ENCODE measurements at regions not wholly inside any gene's neighbourhood (a gene's known extent, or its start where the extent isn't known, plus 50 kb on each side); places are given as distances from the start of the nearest gene placed in this dataset.
"Not testable (repeated sequence)": the region's sequence is repeated elsewhere in the genome, so short reads cannot be mapped to it uniquely, and the experiment has no call there.

DNA sequence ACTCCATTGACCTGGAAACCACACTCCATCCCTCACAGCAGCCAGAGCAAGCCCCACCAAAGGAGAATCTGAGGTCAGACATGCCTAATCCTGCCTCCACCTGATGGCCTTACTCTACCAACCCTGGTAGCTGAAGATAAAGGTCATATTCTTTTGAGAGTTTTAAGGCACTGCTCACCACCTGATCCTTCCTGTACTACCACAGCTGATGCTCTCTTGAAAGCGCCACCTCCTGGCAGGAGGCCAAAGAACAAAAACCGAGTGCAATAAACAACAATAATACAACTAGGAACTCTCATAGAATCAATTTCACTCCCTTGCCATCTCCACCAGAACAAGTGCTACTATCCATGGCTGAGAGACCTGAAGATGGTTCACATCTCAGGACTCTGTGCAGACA lies 301.6 kb downstream of the NAF1 start:
- no peak overlapping the region for H3K4me3 Mint-ChIP-seq (ENCODE audit: unreplicated experiment)
- H3K4me1 Mint-ChIP-seq (ENCODE audit: insufficient read depth, unreplicated experiment): no peaks in the 10 kb centered on the region
- no peaks in the 10 kb centered on the region for H3K27me3 Mint-ChIP-seq (ENCODE audit: insufficient read depth, unreplicated experiment)
- no TSS peak for BruUV-seq (replicated peaks)
- no peaks in the 10 kb centered on the region for H3K36me3 Mint-ChIP-seq (ENCODE audit: insufficient read depth, unreplicated experiment)
- peaks cover 14% of the 10 kb centered on the region for H3K9me3 Mint-ChIP-seq (ENCODE audit: unreplicated experiment)
- H3K27ac Mint-ChIP-seq (ENCODE audit: low read depth, unreplicated experiment): no peak overlapping the region
- ChIA-PET CTCF (interaction anchor here (0.6 kb wide), 2 partner anchors 296 to 635 kb away, joined by 3 to 5 read pairs; no protein-coding TSS in a partner anchor), POLR2A (no interaction called here)
- intact Hi-C loops (cut with micrococcal nuclease): no loop called here
- TF ChIP-seq, protein P1, sequence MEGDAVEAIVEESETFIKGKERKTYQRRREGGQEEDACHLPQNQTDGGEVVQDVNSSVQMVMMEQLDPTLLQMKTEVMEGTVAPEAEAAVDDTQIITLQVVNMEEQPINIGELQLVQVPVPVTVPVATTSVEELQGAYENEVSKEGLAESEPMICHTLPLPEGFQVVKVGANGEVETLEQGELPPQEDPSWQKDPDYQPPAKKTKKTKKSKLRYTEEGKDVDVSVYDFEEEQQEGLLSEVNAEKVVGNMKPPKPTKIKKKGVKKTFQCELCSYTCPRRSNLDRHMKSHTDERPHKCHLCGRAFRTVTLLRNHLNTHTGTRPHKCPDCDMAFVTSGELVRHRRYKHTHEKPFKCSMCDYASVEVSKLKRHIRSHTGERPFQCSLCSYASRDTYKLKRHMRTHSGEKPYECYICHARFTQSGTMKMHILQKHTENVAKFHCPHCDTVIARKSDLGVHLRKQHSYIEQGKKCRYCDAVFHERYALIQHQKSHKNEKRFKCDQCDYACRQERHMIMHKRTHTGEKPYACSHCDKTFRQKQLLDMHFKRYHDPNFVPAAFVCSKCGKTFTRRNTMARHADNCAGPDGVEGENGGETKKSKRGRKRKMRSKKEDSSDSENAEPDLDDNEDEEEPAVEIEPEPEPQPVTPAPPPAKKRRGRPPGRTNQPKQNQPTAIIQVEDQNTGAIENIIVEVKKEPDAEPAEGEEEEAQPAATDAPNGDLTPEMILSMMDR (IDR thresholded peaks at IDR 0.05; ENCODE audit: unreplicated experiment): no peak
- DNase-seq (ENCODE audit: unreplicated experiment): no peak

DNA sequence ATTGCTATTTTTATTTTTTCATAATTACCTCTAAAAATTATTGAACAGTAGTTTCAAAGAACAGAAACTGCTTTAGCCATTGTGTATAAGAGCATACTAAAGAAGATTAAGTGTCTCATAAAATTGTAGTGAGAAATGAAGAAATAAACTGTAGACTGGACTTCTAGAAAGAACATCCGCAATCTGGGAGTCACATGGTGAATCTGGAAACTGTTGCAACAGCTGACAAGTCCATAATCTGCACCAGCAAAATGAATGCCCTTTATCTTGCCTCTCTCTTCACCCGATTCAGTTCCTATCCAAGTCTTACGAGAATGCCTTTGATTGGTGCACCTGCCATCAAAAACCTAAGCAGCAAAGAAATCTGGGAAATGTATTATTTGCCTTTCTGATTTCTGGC lies 312.9 kb downstream of the NAF1 start:
- no peak overlapping the region for H3K4me3 Mint-ChIP-seq (ENCODE audit: unreplicated experiment)
- no peaks in the 10 kb centered on the region for H3K9me3 Mint-ChIP-seq (ENCODE audit: unreplicated experiment)
- no peaks in the 10 kb centered on the region for H3K36me3 Mint-ChIP-seq (ENCODE audit: insufficient read depth, unreplicated experiment)
- POLR2A ChIA-PET: no interaction called here
- H3K27ac Mint-ChIP-seq (ENCODE audit: low read depth, unreplicated experiment): no peak overlapping the region
- intact Hi-C loops (cut with micrococcal nuclease): no loop called here
- TF ChIP-seq, protein P1 (IDR thresholded peaks at IDR 0.05; ENCODE audit: unreplicated experiment): no peak
- DNase-seq (ENCODE audit: unreplicated experiment): no peak
- CTCF ChIA-PET: no interaction called here
- no TSS peak for BruUV-seq (replicated peaks)
- no peaks in the 10 kb centered on the region for H3K27me3 Mint-ChIP-seq (ENCODE audit: insufficient read depth, unreplicated experiment)
- H3K4me1 Mint-ChIP-seq (ENCODE audit: insufficient read depth, unreplicated experiment): no peaks in the 10 kb centered on the region

DNA sequence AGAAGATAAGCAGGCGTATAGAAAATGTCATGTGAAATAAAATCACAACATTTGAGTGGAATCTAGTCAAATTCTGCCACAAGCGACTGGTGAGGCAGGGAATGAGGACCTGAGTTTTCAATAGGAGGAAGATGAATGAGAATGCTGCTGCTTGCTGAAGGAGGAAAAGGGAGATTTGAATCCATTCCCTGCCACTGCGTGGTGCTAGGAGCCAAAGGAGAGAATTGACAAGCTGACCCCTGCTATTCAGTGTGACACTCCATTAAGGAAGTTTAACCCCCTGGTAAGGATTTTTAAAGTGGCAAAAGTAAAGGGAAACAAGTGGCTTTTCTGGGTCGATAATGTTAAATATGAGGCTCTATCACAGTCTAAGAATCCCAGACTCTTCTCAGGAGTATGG lies 314.0 kb downstream of the NAF1 start:
- Mint-ChIP-seq H3K27me3 (ENCODE audit: insufficient read depth, unreplicated experiment) (no peaks in the 10 kb centered on the region), H3K4me1 (ENCODE audit: insufficient read depth, unreplicated experiment) (no peaks in the 10 kb centered on the region), H3K27ac (ENCODE audit: low read depth, unreplicated experiment) (no peak overlapping the region), H3K36me3 (ENCODE audit: insufficient read depth, unreplicated experiment) (no peaks in the 10 kb centered on the region), H3K9me3 (ENCODE audit: unreplicated experiment) (no peaks in the 10 kb centered on the region), H3K4me3 (ENCODE audit: unreplicated experiment) (no peak overlapping the region)
- DNase-seq (ENCODE audit: unreplicated experiment): no peak
- intact Hi-C loops (cut with micrococcal nuclease): no loop called here
- BruUV-seq (replicated peaks): no TSS peak
- TF ChIP-seq, protein P1 (IDR thresholded peaks at IDR 0.05; ENCODE audit: unreplicated experiment): no peak
- POLR2A ChIA-PET: no interaction called here
- CTCF ChIA-PET: no interaction called here

- not testable (repeated sequence) for DNase-seq (ENCODE audit: unreplicated experiment); H3K36me3 Mint-ChIP-seq (ENCODE audit: insufficient read depth, unreplicated experiment)
- CTCF ChIA-PET: interaction anchor here (0.6 kb wide), 2 partner anchors 625 to 1079 kb away, joined by 3 read pairs; no protein-coding TSS in a partner anchor
Observed at GRCh38 chr4:162851241-162851758, 315.4 kb downstream of the NAF1 start.

DNA sequence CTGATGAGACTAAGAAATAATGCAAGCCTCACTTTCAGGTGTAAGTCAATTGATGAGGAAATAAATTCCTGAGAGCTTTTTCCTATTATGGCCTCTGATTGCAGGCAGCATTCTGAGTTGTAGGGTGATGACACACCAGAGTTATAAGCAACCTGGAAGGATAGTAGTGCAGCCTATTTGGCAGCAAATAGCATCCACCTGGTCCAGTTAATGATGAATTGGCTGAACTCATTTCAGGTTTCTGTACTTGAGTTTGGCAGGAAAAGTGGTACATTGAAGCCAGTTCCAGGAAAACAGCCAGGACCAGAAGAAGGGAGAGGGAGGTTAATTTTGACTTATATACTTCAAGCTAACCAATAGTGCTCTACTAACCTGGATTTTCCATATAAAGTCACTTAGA lies 316.8 kb downstream of the NAF1 start:
- H3K27me3 Mint-ChIP-seq (ENCODE audit: insufficient read depth, unreplicated experiment): no peaks in the 10 kb centered on the region
- ChIA-PET POLR2A (interaction anchor here (0.7 to 1.0 kb wide), 2 partner anchors 58 to 60 kb away, joined by 3 to 4 read pairs; no protein-coding TSS in a partner anchor), CTCF (interaction anchor here (1.0 kb wide), 1 partner anchor 188 kb away, joined by 3 read pairs; no protein-coding TSS in a partner anchor)
- TF ChIP-seq, protein P1 (IDR thresholded peaks at IDR 0.05; ENCODE audit: unreplicated experiment): no peak
- no peak overlapping the region for H3K27ac Mint-ChIP-seq (ENCODE audit: low read depth, unreplicated experiment)
- no peak overlapping the region for H3K4me3 Mint-ChIP-seq (ENCODE audit: unreplicated experiment)
- no peaks in the 10 kb centered on the region for H3K9me3 Mint-ChIP-seq (ENCODE audit: unreplicated experiment)
- H3K36me3 Mint-ChIP-seq (ENCODE audit: insufficient read depth, unreplicated experiment): no peaks in the 10 kb centered on the region
- no TSS peak for BruUV-seq (replicated peaks)
- H3K4me1 Mint-ChIP-seq (ENCODE audit: insufficient read depth, unreplicated experiment): no peaks in the 10 kb centered on the region
- intact Hi-C loops (cut with micrococcal nuclease): no loop called here
- DNase-seq (ENCODE audit: unreplicated experiment): peak; percentile 14

More at GRCh38 chr4:162851241-162851758, 315.4 kb downstream of the NAF1 start:
- H3K4me3 Mint-ChIP-seq (ENCODE audit: unreplicated experiment); H3K4me1 Mint-ChIP-seq (ENCODE audit: insufficient read depth, unreplicated experiment); H3K27me3 Mint-ChIP-seq (ENCODE audit: insufficient read depth, unreplicated experiment); H3K9me3 Mint-ChIP-seq (ENCODE audit: unreplicated experiment); H3K27ac Mint-ChIP-seq (ENCODE audit: low read depth, unreplicated experiment); intact Hi-C loops (cut with micrococcal nuclease); POLR2A ChIA-PET; BruUV-seq (replicated peaks): not testable (repeated sequence)

All from MCF 10A (cell line).